Bone marrow (tissue), 2 donors: ENCODE measurements at regions not wholly inside any gene's neighbourhood (a gene's known extent, or its start where the extent isn't known, plus 50 kb on each side); places are given as distances from the start of the nearest gene placed in this dataset.
"Not testable (repeated sequence)": the region's sequence is repeated elsewhere in the genome, so short reads cannot be mapped to it uniquely, and the experiment has no call there.

ENCODE experiments used
- DNase-seq, 2 donors: peaks; one replicate each; lab custom pipeline; 2025; lab: John Stamatoyannopoulos, UW

GRCh38 chr2:121818546-121818945 lies 63.1 kb downstream of the TSN start:
- peak in 1 of 2 donors; percentile 29 for DNase-seq

GRCh38 chr2:121819846-121820245 lies 64.4 kb downstream of the TSN start:
- DNase-seq, result no peak

DNA sequence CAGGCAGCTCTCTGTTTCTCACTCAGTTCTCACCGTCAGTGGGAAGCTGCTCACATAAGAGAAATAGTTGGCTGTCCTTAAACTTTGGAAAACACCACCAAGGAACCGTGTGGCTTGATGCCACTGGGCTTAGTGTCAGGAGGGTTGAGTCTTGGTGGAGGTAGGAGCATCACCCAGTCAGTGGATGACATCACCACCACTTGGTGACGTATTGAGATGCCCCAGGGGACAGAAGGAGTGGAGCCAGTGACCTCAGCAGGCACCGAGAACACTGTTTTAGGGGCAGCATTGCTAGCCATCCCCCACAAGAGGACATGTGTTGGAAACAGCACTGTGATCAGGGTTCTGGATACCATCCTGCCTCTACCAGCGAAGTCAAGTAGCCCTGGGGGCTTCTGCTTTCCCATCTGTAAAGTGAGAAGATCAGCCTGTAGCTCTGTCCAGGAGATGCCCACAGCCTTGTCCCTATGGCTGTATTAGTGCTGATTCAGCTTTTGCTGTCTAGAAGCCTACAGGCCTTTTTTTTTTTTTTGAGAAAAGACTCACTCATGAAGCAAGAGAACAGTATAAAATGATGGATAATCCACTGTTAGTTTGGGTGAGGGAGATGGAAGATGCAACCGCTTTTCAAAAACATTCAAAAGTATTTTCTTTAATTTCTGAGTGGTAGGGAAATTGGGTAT lies 66.2 kb downstream of the TSN start:
- no peak for DNase-seq

DNA sequence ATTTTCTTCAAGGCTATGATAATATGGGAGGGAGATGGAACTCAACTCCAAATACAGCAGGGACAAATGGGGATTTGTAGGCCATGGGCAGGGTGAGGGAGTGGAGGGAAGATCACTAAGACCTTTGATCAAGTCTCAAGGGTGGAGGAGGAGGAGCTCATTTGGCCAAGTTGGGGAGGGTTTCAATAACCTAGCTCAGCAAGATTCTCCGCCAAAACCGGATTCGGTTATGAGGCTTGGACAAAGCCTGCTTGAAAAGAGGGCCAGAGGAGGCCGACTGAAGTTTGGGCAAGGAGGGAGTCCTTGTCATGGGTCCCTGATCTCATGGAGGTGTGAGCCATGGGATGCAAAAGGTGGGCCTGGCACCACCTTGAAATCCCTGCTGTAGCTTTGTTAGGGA lies 68.8 kb downstream of the TSN start:
- no peak for DNase-seq

DNA sequence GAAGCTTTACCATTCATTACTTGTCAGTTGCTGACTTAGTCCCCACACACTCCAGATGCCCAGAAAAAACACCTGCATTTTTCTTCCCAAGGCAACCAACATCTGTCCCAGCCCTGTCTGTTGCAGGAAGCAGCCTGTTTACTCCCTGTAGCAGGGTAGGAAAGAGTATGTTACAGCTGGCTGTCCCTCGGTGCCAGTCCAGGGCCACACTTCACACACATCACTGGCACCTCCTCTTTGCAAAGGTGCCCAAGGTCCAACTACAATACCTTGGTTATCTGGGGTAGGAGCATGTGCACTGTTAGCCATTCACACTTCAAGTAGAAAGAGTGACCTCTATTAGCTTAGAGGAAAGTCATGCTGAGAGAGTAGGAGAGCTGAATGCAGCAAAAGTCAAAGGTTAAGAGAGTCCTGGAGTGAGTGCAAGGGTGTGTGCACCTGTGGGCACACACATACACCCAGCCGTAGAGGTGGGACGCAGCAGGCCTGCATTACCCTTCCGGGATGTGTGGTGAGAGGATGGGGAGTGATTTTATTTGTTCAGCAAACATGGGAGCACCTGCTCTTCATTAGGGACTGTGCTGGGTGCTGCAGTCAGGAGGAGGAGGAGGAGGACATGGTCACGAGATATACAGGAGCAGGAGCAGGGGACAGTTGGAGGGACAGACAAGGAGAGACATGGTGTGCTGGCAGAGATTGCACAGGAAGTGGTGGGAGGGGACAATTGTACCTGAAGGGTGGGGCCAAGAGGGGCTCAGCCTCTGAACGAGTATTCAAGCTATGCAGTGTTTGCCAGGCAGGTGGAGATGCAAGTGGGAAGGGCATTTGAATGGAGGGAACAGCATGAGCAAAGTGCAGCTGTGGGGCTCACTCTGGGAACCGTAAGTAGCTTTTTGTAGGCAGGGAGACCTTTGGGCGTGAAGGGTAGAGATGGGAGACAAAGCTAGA lies 69.8 kb downstream of the TSN start:
- DNase-seq, result no peak

- no peak for DNase-seq
These were observed 70.6 kb downstream of the TSN start for GRCh38 chr2:121826036-121826435.

DNA sequence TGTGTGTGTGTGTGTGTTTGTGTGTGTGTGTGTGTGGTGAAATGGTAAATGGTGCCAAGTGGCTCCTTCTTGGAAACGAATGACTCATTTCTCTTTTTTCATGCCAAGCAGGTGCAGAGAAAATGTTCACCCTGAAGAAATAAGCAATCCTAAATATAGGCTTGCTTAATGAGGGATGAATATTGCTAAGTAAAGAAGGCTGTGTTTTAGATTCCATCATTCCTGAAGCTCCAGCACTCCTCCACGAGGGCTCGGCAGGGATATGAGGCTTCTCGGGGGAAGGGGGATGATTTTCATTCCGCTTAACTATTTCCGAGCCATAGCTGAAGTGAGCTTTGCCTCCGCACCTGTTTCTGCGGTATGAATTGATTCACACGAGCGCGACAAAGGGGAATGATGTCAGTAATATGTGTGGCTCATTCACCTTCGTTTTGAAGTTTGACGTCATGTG lies 72.9 kb downstream of the TSN start:
- no peak for DNase-seq

- DNase-seq, result no peak
These were observed 75.4 kb downstream of the TSN start for GRCh38 chr2:121830809-121831208.

DNA sequence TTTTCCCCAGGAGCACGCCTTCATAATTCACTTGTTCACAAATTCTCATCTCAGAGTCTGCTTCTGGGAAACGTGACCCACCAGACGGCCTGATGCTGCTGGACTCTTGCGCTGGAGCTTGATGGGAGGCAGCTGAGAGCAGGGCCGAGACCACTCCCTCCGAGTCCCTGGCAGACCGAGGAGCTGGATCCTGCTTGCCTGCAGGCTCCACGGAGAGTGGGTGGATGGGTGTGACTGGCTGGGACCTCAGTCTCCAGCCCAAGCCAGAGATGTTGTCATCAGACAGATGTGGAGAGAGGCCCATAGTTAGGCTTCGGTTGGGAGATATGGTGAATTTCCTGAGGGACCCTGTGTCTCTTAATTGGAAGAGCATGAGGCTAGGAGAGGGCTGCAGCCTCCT lies 76.4 kb downstream of the TSN start:
- no peak for DNase-seq

- DNase-seq, result no peak
These were observed 77.2 kb downstream of the TSN start for GRCh38 chr2:121832412-121833357.

DNA sequence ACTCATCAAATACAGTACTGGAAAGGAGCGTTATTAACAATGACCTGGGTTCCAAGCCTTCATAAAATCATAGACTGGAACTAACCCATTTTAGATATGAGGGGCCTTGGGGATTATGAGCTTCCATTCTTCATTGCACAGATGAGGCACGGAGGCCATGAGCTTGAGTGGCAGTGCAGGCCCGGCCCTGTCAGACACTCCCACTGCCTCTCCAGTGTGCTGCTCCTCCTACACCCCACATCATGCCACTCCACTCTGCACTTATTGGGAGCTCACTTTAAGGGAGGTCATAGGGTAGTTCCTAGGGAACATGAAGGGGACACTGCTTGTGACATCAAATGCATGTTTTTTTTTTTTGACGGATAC lies 77.9 kb downstream of the TSN start:
- DNase-seq, result no peak

DNA sequence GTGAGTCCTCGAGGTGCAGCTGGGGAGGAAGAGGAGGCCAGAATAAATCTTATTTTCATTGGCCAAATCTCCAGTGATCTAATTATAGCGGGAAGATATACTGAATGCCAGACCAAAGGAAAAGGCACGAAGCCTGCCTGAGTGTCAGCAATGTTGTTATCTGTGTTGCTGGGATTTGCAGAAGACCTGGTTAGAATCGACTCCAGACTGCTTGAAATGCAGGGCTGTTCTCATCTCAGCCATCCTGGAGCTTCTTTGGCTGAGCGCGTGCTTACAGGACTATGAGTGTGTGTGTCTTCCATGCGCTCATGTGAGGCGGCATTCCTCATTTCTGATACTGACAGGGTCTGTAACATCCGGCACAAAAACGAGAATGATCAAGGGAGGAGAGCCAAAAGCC lies 81.2 kb downstream of the TSN start:
- no peak for DNase-seq

GRCh38 chr2:121837591-121837990 lies 82.1 kb downstream of the TSN start:
- DNase-seq, result no peak

DNA sequence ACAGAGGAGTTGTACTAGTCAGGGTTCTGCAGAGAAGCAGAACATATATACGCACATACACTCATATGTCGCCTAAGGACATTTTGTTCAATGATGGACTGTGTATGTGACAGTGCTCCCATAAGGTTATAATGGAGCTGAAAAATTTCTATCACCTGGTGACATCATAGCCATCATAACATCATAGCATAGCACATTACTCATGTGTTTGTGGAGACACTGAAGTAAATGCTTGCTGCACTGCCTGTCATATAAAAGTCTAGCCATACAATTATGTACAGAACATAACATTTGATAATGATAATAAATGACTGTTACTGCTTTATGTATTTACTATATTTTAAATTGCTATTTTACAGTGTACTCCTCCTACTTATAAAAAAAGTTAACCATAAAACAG lies 83.1 kb downstream of the TSN start:
- DNase-seq, result no peak

DNA sequence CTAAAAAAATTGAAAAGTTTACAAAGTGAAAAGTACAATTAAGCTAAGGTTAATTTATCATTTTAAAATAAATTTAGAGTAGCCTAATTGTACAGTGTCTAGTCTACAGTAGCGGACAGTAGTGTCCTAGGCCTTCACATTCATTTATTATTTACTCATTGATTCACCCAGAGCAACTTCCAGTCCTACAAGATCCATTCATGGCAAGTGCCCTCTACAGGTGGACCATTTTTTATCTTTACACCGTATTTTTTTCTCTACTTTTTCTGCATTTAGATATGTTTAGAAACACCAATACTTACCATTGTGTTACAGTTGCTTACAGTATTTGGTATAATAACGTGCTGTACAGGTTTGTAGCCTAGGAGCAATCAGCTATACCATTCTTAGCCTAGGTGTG lies 84.1 kb downstream of the TSN start:
- no peak for DNase-seq

DNA sequence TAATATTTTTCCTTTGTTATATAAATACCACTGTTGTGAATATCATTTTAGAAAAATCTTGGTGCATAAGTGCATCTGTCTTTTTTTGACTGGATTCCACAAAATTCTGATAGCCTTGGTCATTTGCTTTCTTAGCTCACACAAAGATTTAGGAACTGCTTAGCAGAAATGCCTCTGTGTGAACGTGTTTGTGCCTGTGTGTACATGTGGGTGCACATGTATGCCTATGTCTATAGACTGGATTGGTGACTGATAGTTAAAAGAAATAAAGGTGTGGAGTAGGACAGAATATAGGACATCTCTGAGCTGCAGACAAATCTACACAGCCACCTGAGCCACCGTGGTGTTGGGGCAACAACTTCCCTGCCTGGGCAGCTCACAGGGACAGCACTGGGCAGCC lies 93.8 kb downstream of the TSN start:
- DNase-seq, result no peak

GRCh38 chr2:121853149-121853548 lies 97.7 kb downstream of the TSN start:
- DNase-seq, result not testable (repeated sequence)

DNA sequence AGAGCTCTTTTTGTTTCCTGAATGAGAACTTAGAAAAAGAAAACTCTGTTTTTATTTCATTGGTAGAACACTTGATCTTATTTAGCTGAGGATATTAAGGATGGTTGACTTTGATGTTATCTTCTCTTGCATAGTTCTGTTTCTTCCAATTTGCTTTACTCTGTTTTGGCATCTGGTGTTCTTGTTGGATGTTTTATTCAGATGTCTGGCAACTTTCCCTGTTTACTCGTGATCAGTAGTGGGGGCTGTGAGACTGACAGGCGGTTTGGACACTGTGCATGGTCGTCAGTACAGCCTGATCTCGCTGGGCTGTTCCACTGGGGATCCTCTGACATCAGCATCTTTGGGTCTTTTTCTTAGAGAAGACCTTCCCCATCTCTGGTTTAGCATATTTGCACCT lies 100.1 kb downstream of the TSN start:
- DNase-seq, result no peak

DNA sequence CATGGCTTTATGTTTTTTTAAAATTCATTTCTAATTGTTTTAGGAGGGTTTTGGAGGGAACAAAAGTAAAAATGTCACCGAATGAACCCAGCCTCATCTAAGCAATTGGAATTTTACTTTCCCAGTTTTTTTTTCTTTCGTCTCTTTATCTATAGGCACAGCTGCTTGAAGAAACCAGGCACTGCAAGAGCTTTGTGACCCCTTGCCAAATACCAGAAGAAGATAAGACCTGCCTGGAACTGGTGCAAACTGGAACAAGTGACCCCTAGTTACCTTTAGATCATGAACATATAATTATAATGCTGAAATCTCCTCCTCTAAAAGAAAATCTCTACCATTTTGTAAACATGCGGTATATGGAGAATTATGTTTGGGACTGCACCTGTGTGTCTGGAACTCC lies 100.9 kb downstream of the TSN start:
- DNase-seq, result no peak

- DNase-seq, result no peak
These were observed 102.9 kb downstream of the TSN start for GRCh38 chr2:121858369-121858768.

DNA sequence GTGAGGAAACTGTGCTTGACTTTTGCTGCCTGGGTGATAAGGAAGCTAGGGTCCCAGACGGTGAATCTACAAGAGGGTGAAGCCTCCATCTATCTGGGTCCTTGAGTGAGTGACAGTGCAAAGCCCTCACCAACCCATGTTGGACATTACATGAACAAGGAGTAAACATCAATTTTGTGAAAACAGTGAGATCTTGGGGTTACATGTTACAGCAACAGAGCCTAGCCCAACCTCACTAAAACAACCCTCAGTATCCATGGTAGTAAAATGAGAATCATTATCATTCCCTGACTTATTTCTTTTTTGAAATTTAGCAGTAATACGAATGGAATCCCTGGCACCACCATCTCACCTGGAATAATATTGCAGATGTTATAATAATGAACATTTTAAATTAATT lies 103.4 kb downstream of the TSN start:
- no peak for DNase-seq

DNA sequence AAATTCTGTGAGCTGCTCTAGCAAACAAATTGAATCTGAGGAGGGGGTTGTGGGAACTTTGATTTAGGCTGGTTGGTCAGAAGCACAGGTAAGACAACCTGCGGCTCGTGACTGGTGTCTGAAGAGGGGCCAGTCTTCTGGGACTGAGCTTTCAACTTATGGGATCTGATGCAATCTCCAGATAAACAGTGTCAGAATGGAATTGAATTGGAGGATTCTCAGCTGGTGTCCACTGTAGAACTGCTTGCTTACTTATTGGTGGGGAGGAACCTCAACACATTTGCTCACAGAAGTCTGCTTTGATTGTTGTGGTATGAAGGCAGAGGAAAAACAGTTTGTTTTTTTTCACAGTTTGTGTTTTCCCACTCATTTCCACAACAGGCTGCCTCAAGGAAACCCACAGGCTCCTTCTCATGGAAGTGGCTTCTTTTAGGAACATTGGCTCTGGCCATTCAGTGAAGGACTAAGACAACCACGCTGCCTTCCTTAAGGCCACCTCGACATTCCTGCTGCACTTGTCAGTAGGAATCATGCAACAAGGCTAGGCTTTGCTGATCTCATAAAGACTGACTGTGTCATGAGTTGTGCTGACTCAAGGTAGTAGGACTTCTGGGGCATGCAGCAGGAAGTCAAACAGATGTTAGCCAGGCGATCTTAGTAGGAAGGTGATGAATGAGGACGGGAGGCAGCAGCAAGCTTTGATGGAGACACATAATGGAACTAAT lies 104.7 kb downstream of the TSN start:
- DNase-seq, result no peak
